Brain pericyte (primary cell): ENCODE measurements at regions not wholly inside any gene's neighbourhood (a gene's known extent, or its start where the extent isn't known, plus 50 kb on each side); places are given as distances from the start of the nearest gene placed in this dataset.

ENCODE experiments used
- DNase-seq: peaks from one replicate; pipeline ENCODE4 v3.0.0-alpha.2; 2012; ENCODE audit warnings: low read depth, low spot score

DNA sequence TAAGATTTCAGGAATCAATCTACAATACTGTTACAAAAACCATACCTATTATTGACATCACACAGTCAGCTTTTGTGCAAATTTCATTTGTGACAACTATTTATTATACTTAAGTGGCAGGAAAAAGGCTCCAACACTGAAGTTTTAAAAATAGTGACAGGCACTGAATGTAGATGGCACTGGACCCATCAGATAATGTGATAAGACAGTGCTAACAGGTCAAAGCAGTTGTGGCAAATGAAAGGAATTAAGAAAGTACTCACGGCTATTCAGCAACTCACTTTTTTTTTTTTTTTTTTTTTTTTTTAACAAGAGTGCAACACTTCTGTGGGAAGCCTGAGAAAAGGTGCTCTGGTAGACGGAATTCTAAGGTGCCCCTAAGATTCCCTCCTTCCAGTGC is 115.0 kb upstream of the MEF2C start:
- DNase-seq, result no peak

DNA sequence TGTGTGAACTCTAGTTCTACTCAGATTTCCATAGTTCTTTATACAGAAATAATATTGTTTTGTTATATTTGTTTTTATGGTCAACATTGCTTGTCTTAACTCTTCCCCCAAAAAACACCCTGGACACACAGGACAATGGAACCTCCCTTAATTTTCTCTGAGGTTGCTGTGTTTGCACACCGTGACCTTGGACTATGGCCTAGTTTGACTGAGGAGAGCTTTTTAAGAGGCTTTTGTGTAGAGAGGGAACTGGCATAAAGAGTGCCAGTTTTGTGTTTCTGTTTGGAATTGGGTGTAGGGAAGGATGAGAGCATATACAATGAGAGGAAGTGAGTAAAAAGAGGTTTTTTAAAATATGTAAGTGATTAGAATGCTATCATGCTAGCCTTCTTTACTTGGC is 101.1 kb upstream of the MEF2C start:
- no peak for DNase-seq

DNA sequence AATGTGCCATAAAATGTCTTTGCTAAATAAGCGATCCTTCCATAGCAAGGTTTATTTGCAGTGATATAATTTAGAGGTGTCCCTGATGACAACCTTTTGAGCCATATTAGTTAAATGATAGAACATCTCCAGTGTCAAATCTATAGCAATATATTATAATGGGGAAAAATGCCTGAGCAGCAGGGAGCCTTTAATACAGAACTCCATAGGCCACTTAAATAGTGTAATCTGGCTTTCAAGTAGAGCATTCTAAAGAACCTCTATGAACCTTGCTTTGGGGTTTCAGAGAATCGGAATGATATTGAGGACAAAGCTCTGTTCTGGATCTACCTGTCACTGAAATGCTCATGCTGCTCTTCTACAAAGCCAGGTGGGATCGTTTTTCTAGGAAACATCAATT is 96.7 kb upstream of the MEF2C start:
- DNase-seq, result no peak

DNA sequence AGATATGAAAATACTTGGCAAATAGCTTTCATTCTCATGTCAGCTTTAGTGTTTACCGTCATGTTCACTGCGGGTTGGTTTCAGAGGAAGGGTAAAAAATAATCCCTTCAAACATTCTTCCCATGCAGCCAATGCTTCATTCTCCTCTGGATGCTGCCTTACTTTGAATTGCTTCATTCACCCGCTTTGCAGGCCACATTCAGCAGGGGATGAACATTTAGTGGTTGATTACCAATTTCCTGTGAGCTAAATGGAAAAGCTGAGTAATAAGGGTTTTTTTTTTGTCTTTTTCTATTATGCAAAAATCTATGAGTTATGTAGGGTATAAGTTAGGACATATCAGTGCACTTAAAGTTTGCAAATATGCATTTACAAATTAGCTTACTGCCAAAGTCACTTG is 96.3 kb upstream of the MEF2C start:
- no peak for DNase-seq

DNA sequence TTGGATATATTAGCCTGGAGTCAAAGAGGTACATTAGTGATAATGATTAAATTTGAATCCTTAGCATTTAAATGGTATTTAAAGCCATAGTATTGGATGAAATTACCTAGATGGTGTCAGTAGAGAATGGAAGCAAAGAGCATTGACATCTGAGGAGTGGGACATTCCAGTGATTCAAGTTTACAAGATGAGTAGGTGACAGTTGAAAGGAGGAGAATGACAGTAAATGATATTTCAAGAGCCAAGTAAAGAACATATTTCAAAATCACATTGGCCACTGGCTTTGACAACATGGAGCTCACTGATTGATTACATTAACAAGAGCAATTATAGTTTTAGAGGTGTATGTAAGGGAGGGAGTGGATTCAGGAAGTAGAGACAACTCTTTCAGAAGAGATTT is 93.9 kb upstream of the MEF2C start:
- no peak for DNase-seq

DNA sequence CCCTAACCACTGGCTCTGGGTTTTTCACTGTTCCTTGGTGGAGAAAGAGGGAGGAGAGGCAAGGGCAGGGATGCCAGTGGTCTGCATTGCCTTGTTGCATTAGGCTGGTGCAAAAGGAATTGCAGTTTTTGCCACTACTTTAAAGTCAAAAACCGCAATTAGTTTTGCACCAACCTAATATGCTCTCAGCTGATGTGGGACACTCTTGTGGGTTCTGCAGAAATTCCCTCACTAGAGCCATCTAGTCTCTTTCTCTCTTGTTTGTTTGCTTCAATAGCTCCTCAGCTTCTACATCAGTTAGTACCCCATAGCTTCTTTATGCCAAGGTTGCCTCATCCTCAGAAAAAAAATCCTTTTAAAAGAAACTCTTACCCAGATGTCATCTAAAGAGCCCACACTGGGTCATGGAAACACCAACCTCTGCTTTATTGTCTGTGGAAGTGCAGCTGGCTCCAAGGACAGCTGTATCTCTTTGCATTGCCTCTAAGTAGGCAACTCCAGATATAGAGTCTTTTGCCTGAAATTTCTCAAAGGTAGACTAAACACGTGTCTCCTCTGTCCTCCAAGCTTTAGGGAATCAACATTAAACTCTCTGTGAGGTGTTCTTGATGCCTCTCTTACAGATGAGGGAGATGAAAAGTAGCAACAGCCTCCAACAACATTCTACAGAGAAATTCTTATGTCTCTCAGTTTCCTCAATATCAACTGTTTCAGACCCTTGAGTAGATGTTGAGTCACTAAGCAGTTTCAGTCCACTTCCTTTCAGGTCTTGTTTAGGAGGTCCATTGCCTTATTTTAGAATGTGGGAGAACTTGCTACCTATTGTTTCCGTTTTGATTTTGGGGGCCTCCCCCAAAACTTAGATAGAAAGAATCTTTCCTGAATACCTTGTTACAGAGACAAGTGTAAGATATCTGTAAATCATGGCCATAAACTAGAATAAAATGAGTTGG is 84.9 kb upstream of the MEF2C start:
- no peak for DNase-seq

DNA sequence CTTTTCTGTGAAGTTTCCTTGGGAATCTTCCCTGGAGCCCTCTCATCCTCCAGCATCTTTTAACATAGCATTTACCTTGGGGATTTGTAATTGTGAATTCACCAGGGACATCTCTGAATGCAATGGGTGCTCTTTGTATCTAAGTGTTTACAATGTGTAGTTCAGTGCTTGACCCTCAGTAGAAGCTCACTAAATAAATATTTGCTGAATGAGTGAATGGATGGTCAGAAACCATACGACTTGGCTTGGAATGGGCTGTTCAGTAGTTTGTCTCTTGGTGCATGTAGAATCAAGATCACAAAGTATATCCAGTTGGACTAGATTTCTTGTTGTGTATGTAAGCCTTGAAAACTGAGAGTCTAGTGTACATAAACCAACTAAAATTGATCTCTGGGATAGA is 81.8 kb upstream of the MEF2C start:
- no peak for DNase-seq

DNA sequence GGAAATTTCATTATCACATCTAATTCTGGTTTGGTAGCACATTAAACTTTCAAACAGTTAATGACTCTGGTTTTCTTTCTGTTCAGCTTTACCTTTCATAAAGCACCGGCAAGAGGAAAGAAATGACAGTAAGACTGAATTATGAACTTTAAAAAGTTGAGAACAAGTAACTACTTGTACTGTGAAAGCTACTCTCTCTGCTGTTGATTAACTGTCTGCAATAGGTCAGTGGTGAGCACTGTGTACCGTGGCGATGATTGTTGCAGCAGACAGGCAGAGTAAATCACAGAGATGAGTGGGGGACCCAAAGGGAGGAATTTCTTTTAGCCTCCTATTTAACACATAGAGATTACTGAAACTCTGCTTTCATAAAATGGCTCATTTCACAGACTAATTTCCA is 74.0 kb upstream of the MEF2C start:
- no peak for DNase-seq

DNA sequence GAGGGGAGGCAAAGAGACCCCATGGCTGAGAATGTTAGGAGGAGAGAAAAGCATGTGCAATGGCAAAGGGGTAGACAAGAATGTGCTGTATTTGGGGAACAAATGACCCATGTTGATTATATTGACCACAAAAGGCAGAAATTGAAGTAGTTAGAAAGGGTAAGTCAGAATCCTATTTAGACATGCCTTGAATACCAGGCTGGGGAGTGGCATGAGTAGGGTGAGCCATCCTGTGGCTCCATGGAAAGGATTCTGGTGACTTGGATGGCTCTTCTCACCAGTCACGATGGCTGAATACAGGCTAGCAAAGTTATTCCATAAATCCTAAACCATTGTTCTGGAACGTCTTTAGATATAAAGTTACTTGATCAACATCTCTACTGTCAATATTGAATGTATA is 73.4 kb upstream of the MEF2C start:
- no peak for DNase-seq

DNA sequence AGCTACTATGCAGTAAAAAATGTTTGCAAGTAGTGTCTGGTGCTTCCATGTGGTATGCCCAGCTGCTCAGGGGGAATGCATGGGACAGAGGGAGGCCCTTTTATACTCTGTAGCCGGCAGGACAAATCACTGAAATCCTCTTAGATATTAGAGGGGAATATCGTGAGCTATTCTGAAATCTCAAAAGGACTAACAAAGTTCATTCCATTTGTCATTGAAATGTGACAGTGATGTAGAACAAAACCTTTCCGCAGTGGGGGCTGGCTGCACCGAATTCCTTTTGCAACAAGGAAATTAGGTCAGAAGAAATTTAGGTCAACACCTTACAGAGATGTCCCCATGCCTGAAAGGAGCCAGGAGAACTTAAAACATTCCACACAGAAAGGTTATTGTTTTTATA is 72.4 kb upstream of the MEF2C start:
- no peak for DNase-seq

DNA sequence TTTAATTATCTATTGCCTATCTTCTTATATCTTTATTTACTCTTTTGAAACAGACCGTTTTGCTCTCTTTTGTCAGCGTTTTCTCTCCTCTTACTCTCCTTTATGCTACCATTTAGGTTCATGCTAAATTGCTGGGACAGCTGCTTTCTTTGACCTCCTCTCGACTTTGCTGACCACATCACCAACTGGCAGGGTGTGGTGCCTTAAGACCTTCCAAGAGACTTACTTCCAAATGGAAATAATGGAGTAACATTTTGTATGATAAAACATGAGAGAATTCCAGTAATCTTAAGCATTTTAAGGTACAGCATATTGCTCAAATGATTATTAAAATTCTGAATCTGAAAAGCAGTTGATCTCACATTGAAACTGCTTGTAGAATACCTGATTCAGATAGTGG is 71.5 kb upstream of the MEF2C start:
- DNase-seq, result no peak

DNA sequence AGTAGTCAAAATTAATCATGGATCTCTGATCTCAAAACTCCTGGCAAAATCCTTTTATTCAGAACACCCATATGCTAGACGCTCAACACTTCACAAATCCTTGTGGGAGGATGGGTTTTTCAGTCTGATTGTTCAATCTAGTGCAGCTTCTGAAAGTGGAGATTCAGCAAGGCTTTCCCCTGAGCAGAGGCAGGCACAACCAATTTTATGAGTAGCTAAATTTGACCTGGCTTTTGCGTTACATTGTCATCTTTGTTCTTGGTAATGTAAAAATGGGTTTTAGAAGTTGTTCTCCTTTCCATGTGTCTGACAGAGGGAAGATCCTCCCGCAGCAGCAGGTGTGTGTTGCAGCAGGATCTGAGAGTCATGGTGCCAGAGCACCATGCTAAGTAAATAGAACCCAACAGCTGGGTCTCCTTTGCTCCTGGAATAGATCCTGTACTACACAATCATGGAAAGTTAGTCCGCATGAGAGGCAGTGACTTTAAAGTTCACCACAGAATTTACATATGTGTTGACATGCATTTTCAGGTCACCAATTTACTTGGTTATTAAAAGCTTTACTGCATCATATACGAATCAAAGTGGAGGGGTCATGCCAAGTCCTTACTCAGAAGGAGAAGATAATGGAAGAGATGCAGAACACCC is 70.1 kb upstream of the MEF2C start:
- DNase-seq, result no peak

DNA sequence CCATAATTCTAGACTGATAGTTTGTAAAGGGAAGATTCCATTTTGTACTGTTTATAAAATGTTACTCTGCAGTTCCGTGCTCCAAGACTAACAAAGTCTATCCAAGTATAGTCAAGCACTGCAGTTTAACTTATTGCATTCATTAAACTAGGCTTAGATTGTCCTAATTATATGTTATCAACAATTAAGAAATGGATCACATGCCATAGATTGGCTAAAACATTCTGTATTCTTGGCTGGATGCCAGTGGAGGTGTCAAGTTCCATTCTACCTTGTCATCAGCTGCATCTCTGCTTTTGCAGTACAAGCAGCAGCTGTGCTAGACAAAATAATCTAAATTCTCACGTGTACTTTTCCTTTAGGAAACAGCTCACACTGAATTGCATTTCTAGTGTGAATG is 69.4 kb upstream of the MEF2C start:
- no peak for DNase-seq

DNA sequence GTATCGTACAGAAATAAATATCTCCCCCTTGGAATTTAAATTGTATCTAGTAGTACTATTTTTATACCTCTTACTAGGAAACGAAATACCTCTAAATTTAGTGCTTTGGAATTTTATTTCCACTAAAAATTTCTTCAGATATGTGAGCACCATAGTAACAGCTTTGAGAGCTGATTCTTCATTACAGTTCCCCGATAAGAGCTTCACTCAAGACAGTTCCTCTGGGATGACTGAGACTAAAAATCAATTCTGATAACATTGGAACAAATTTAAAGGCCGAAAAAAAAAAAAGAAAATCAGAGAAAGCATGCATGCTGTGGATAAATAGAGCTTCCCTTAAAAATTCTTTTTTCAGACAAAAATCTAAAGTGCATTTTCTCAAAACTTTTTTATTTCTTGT is 68.5 kb upstream of the MEF2C start:
- DNase-seq, result no peak

DNA sequence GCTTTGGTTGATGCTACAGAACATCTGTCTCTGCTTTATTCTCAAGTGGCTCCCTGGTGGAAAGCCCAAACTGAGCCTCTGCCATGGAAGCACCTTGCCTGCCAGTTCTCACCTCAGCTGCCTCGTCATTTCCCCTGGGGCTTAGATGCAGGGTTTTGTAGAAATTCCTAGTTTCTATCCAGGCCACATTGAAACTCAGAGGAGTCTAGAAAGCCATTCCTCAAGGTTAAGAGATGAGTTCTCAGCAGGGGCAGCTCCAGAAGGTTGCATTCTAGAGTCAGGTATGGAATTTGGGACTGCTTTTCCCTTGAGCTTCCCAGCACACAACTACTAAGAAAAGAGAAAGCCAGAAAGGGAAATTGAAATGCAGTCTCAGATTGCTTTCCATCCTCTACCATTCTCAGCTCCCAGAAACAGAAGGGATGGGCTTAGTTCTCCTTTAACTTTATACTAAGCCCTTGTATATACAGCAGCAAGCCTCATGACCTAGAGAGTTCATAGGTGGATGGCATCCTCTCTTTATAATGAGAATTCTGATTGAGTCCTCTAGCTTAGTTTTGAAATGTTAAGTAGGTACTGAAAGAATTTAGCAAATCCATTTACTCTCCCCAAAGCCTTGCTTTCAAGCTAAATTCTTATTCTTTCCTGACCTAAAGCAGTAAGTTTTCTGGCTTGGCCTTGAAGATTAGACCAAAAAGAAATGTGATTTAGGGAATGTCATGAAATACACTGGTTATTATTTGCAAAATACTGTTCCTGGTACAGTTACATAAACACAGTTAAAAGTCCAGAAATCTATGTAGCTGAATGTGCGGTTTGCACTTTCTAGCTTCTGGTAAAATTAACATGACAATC is 66.0 kb upstream of the MEF2C start:
- no peak for DNase-seq

DNA sequence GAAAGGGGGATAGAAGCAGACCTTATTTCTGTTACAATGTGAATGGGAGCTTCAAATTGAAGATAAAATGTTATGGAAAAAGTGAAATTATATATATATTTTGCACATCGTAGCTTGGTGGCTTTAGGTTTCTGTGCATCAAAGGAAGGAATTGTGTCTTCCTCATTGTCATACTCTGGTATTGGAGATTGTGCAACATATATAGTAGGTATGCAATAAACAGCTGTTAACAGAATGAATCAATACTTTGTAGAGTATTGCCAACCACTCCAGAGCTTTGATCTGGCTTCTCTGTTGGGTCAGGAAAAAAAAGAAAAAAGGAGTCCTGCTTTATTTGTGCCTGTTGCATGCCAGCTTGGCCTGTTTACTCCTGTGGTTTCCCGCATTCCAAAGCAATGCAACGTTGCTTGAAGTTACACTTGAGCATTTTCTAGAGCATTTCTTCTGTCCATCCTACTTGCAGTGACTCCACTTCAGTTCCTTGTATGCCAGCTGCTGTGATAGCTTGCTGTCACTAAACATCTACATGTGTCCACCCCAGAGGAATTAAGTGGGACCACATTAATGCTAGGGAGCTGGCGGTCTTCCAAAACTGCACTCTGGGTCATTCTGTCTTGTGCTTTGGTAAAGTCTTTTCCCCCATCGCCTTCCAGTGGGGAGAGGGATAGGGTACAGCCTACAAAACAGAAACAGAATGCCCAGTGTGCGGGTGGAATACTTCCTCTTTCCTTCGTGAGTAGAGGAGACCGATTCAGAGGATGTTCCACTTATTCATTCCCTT is 62.0 kb upstream of the MEF2C start:
- no peak for DNase-seq

DNA sequence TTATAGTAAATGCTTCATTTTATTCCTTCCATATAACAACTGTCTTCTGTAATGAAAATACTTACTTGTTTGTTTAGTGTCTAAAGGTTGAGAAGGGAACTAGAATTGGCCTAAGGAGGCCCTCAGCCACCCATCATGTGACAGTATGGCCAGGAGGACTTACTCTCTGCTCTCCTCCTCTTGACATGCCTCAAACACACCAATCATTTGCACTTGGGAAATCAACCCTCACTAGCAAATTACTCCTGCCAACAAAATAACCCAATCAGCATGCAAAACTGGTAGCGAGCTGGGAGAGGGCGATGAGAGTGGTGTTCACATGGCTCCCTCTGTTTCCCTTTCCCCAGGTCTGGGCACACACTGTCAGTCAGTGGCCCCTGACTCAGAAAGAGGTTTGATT is 58.6 kb upstream of the MEF2C start:
- no peak for DNase-seq

DNA sequence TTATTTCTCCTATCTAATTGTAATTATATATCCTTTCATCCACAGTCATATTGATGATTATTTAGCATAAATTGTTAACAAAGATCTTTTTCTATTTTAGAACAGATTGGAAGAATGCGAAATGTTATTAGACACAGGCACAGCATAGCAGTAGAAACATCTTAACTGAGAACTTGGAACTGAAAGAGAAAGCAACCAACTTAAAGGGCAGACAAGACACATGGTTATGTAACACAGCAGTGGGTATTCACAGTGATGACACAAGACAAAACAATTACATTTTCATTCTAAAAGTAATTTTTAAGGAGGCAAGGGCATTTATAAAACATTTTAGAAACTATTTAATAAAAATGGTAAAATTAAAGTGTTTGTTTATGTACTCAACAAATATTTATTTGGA is 57.7 kb upstream of the MEF2C start:
- no peak for DNase-seq

DNA sequence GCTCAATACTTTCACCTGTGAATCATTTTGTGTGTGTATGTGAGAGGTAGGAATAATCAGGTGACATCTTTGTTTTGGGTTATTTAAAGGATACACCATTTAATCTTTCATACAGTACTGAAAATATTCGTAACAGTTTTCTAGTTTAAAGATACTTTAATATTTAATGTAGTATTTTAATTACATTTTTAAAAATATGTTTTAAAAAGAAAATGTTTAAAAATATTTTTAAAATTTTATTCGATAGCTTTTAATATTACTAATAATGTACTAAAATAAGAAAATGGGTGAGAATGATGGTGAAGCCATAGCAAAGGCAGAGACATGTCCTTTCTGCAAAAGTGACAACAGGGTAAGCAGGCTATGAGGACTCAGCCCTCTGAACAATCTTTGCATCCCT is 56.3 kb upstream of the MEF2C start:
- no peak for DNase-seq

DNA sequence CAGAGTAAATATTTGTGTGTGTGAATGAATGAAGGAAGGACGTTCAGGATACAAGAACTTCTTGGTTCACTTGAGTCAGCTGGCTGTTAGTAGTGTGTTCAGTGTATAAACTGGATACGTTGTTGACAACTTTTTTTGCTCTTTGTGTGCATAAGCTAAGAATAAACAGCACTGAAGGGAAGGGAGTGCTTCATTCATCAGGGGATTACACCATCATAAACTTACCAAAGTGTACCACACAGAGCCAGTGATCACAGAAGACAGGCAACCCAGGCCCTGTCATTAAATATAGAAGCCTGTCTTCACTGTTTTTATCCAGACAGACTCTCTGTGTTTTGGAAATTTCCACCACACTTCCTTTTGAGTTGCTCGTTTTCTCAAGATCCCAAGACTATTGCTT is 55.5 kb upstream of the MEF2C start:
- no peak for DNase-seq

DNA sequence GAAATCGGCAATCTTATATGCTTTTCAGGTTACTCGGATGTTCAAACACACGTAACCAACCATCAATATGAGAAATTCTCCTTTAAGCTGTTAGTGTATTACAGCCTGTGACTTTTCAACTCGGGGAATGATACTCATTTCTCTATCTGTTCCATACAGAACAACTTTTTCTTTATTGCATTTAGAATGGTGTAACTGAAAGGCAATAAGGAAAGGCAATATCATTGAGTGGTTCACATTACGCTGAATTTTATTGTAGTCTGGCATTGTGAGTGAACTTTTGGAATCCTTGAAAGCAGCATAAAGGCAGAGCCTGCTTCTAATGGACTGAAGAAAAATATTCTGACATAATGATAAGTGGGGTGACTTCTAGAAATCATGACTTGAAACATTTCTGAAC is 54.4 kb upstream of the MEF2C start:
- no peak for DNase-seq

DNA sequence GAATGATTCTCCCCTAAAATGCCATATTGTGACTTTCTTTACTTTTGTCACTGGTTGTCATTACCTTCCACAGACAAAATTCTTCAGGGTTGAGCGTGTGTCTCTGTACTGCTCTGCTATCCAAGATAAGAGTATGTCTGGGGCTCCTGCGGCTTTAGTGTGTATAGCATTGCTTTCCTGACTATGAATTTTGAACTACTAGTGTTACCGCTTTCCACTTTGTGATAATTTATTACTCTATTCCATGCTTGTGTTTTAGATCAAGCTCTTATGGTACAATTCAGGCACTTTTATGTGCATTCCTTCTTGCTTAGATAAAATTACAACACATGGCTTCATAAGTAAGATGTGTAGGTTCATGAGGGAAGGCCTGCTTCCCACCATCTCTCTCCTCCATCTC is 51.5 kb upstream of the MEF2C start:
- no peak for DNase-seq
